ENCODE measurements at regions not wholly inside any gene's neighbourhood (a gene's known extent, or its start where the extent isn't known, plus 50 kb on each side); places are given as distances from the start of the nearest gene placed in this dataset.
A peak's percentile ranks its signal among the peaks of the same experiment; 100 is the strongest.

DNA sequence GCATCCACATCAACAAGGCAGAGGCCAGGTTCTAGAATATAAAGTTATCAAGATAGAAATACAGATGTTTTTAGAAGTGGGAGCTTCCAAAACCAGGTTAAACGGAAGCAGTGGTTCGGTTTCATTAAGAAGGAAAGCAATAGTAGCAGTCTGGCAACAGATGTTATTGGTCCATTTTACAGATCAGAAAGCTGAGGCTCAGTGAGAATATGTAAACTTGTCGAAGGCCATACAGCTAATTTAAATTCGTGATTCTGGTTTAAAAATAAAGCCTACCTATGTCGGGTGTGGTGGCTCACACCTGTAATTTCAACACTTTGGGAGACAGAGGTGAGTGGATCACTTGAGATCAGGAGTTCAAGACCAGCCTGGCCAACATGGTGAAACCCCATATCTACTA lies 160.6 kb downstream of the ARRDC3 start:
- Mint-ChIP-seq H3K36me3 (ENCODE audit: insufficient read depth, unreplicated experiment) (no peaks in the 10 kb centered on the region), H3K9me3 (ENCODE audit: low read depth, unreplicated experiment) (peaks cover 6% of the 10 kb centered on the region), H3K4me3 (ENCODE audit: low read depth, unreplicated experiment) (no peak overlapping the region), H3K27me3 (ENCODE audit: unreplicated experiment) (no peaks in the 10 kb centered on the region), H3K27ac (ENCODE audit: unreplicated experiment) (no peak overlapping the region), H3K4me1 (ENCODE audit: low read depth, unreplicated experiment) (peaks cover 55% of the 10 kb centered on the region)
- no TSS peak for BruUV-seq (replicated peaks)
- TF ChIP-seq, protein P1, sequence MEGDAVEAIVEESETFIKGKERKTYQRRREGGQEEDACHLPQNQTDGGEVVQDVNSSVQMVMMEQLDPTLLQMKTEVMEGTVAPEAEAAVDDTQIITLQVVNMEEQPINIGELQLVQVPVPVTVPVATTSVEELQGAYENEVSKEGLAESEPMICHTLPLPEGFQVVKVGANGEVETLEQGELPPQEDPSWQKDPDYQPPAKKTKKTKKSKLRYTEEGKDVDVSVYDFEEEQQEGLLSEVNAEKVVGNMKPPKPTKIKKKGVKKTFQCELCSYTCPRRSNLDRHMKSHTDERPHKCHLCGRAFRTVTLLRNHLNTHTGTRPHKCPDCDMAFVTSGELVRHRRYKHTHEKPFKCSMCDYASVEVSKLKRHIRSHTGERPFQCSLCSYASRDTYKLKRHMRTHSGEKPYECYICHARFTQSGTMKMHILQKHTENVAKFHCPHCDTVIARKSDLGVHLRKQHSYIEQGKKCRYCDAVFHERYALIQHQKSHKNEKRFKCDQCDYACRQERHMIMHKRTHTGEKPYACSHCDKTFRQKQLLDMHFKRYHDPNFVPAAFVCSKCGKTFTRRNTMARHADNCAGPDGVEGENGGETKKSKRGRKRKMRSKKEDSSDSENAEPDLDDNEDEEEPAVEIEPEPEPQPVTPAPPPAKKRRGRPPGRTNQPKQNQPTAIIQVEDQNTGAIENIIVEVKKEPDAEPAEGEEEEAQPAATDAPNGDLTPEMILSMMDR (IDR thresholded peaks at IDR 0.05; ENCODE audit: unreplicated experiment) = no peak
- CTCF ChIA-PET = no interaction called here
- DNase-seq = no peak
- intact Hi-C loops (cut with micrococcal nuclease; ENCODE audit: unreplicated experiment) = no loop called here

GRCh38 chr5:91221917-91222316 lies 161.2 kb downstream of the ARRDC3 start:
- Mint-ChIP-seq H3K27ac (ENCODE audit: unreplicated experiment) (no peak overlapping the region), H3K4me1 (ENCODE audit: low read depth, unreplicated experiment) (peaks cover 61% of the 10 kb centered on the region), H3K36me3 (ENCODE audit: insufficient read depth, unreplicated experiment) (no peaks in the 10 kb centered on the region), H3K27me3 (ENCODE audit: unreplicated experiment) (no peaks in the 10 kb centered on the region), H3K4me3 (ENCODE audit: low read depth, unreplicated experiment) (no peak overlapping the region), H3K9me3 (ENCODE audit: low read depth, unreplicated experiment) (peaks cover 8% of the 10 kb centered on the region)
- intact Hi-C loops (cut with micrococcal nuclease; ENCODE audit: unreplicated experiment) = no loop called here
- no peak for DNase-seq
- TF ChIP-seq, protein P1 (IDR thresholded peaks at IDR 0.05; ENCODE audit: unreplicated experiment) = no peak
- CTCF ChIA-PET = no interaction called here
- BruUV-seq (replicated peaks) = no TSS peak

DNA sequence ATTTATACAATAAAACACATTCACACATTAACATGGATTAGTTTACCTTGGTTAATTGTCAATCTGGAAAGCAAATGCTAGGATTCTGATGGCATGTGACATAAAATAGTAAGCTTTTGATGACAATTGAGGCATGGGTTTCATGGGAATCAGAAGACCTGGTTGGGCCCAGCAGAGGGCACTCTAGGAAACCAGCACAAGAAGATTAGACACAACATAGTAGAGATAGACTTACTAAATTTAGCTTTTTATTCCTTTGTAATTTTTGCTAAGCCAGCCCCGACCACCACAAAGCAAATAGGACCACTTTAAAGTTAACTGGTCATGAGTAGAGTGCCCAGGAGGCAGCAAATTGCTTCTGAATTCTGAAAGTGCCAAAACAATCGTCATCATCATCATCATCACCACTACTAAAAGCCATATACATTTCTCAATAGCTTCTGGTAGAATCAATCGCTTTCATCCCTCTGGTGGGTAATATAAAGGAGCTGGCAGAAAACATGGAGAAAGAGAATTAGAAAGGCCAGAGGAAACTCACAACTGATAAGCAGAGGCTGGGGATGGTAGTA lies 163.2 kb downstream of the ARRDC3 start:
- no peaks in the 10 kb centered on the region for H3K27me3 Mint-ChIP-seq (ENCODE audit: unreplicated experiment)
- intact Hi-C loops (cut with micrococcal nuclease; ENCODE audit: unreplicated experiment) = loop anchor here (1.0 to 2.0 kb wide), 3 partner anchors 57 to 288 kb away; no protein-coding TSS in a partner anchor
- H3K9me3 Mint-ChIP-seq (ENCODE audit: low read depth, unreplicated experiment) = peaks cover 8% of the 10 kb centered on the region
- BruUV-seq (replicated peaks) = no TSS peak
- no peak overlapping the region for H3K4me3 Mint-ChIP-seq (ENCODE audit: low read depth, unreplicated experiment)
- DNase-seq = peak; percentile 56
- peak overlapping the region; percentile 51 for H3K27ac Mint-ChIP-seq (ENCODE audit: unreplicated experiment)
- peaks cover 45% of the 10 kb centered on the region for H3K4me1 Mint-ChIP-seq (ENCODE audit: low read depth, unreplicated experiment)
- H3K36me3 Mint-ChIP-seq (ENCODE audit: insufficient read depth, unreplicated experiment) = no peaks in the 10 kb centered on the region
- CTCF ChIA-PET = interaction anchor here (0.6 to 2.7 kb wide), 13 partner anchors 10 to 358 kb away, joined by 3 to 35 read pairs (median 4); partner anchors contain the start of gene ARRDC3
- TF ChIP-seq, protein P1 (IDR thresholded peaks at IDR 0.05; ENCODE audit: unreplicated experiment) = peak; percentile 32

DNA sequence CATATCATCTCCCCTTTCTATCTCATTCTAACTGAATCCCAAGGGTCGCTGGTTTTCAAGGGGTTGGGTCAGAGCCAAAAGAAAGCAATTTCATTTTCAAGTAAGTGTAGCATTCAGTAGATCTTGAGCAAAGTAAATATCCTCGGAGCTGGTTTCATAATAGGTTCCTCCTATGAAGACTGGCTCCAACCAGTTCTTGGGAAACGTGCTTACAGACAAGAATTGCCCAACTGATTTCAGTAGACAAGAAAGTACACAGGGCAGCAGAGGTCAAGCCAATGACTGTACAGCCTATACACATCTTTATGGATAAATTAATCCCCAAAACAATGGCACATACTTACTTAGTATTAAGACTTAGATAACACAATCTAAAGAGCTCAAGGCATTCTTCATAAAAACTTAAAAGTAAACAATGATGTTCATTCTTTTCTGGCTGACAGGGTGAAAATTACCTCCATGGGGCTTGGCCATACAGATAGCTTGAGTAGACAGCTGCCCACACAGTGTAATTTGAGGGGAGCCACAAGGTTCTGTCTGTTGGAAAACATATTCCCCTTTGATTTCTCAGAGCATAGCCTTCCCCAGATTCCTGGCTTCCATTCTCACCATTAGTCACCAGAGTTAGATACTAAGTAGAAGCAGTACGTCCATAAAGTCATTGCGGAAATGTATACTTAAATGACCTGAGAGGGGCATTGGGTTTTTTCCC lies 163.9 kb downstream of the ARRDC3 start:
- Mint-ChIP-seq H3K9me3 (ENCODE audit: low read depth, unreplicated experiment) (peaks cover 8% of the 10 kb centered on the region), H3K27me3 (ENCODE audit: unreplicated experiment) (no peaks in the 10 kb centered on the region), H3K4me1 (ENCODE audit: low read depth, unreplicated experiment) (peaks cover 38% of the 10 kb centered on the region), H3K27ac (ENCODE audit: unreplicated experiment) (peak overlapping the region; percentile 51), H3K4me3 (ENCODE audit: low read depth, unreplicated experiment) (no peak overlapping the region), H3K36me3 (ENCODE audit: insufficient read depth, unreplicated experiment) (no peaks in the 10 kb centered on the region)
- peak; percentile 55 for DNase-seq
- no TSS peak for BruUV-seq (replicated peaks)
- TF ChIP-seq, protein P1 (IDR thresholded peaks at IDR 0.05; ENCODE audit: unreplicated experiment) = no peak
- intact Hi-C loops (cut with micrococcal nuclease; ENCODE audit: unreplicated experiment) = loop anchor here (1.0 to 2.0 kb wide), 3 partner anchors 56 to 287 kb away; no protein-coding TSS in a partner anchor
- CTCF ChIA-PET = interaction anchor here (0.6 to 2.7 kb wide), 13 partner anchors 10 to 357 kb away, joined by 3 to 35 read pairs (median 4); partner anchors contain the start of gene ARRDC3

Measured in Calu3 (cell line).